Retinal pigment epithelial cell (primary cell): ENCODE measurements at regions not wholly inside any gene's neighbourhood (a gene's known extent, or its start where the extent isn't known, plus 50 kb on each side); places are given as distances from the start of the nearest gene placed in this dataset.

Source experiments
- DNase-seq: peaks from one replicate; pipeline ENCODE4 v3.0.0-alpha.2; 2010; ENCODE audit warnings: low read depth
- H3K4me3 ChIP-seq: 2 replicates; pipeline ENCODE4 v1.5.1; 2011; ENCODE audit warnings: mild to moderate bottlenecking, low read length, control low read depth, moderate library complexity
- CTCF ChIP-seq: conservative IDR thresholded peaks from 2 replicates; pipeline ENCODE4 v1.5.1; 2011; ENCODE audit warnings: low read depth, low read length, control low read depth, inconsistent platforms

DNA sequence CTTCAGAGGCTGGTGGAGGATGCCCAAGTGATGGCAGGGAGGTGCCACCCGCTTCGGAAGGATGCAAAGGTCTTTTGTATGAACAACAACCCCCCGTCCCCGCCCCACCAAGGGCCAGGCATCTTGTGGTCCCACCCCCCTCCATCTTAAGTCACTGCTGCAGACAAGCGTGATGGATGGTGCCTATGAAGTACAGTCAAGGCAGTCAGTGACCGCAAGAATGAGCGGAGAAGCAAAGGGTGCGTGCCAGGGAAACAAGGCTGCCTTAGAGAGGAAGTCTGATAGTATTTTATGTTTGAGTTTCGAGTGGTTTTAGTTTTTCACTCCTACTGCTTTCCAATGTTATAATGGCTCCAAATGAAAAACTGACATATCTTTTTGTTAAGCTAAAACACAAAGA is 68.7 kb upstream of the GPM6B start:
- DNase-seq: no peak
- no peak overlapping the region for H3K4me3 ChIP-seq
- no peak for TF ChIP-seq CTCF

DNA sequence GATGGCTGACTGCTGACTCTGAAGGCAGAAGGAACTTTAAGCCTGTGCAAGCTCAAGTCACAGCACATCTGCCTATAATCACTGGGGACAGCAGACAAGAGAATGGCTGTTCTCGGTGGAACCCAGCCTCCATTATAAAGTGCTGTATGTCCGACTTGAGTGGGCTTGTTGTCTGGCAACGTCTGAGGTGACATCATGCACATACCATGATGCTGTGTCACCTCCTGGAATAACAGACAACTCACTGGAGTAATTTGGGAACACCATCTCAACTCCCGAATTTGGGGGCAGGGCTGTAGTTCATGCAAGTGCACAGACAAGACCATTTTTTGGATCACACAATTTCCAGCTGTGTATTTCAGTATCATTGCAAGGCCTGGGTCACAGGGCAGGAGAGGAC is 59.8 kb upstream of the GPM6B start:
- no peak overlapping the region for H3K4me3 ChIP-seq
- TF ChIP-seq CTCF: no peak
- DNase-seq: no peak

DNA sequence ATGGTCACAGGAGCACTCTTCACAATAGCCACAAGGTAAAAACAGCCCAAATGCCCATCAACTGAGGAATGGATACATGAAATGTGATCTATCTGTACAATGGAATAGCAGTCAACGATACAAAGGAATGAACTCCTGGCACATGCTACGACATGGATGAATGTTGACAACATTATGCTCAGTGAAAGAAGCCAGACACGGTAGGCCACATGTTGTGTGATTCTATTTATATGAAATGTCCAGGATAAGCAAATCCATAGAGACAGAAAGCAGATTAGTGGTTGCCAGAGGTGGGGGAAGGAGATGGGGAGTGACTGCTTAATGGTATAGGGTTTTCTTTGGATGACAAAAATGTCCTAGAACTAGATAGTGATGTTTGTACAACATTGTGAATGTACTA is 58.7 kb upstream of the GPM6B start:
- TF ChIP-seq CTCF: no peak

GRCh38 chrX:13868591-13868990 is 51.7 kb upstream of the GPM6B start:
- no peak for TF ChIP-seq CTCF
- no peak overlapping the region for H3K4me3 ChIP-seq
- DNase-seq: no peak

More for the DNA sequence above, 58.7 kb upstream of the GPM6B start:
- DNase-seq: no peak
- H3K4me3 ChIP-seq: no peak overlapping the region
